Fibroblast of the aortic adventitia (primary cell): ENCODE measurements at regions not wholly inside any gene's neighbourhood (a gene's known extent, or its start where the extent isn't known, plus 50 kb on each side); places are given as distances from the start of the nearest gene placed in this dataset.

Experiments used
- DNase-seq: peaks from one replicate; pipeline ENCODE4 v3.0.0-alpha.2; 2010; ENCODE audit warnings: low read depth
- H3K4me3 ChIP-seq: 2 replicates; pipeline ENCODE4 v1.5.1; 2011; ENCODE audit warnings: low read depth, mild to moderate bottlenecking, control low read depth, low read length, moderate library complexity
- TF ChIP-seq, protein P1 (sequence below): IDR thresholded peaks from 2 replicates; pipeline ENCODE4 v1.5.1; 2011; ENCODE audit warnings: mild to moderate bottlenecking, low read length, control low read depth, inconsistent platforms; ENCODE audit not compliant: insufficient read depth

DNA sequence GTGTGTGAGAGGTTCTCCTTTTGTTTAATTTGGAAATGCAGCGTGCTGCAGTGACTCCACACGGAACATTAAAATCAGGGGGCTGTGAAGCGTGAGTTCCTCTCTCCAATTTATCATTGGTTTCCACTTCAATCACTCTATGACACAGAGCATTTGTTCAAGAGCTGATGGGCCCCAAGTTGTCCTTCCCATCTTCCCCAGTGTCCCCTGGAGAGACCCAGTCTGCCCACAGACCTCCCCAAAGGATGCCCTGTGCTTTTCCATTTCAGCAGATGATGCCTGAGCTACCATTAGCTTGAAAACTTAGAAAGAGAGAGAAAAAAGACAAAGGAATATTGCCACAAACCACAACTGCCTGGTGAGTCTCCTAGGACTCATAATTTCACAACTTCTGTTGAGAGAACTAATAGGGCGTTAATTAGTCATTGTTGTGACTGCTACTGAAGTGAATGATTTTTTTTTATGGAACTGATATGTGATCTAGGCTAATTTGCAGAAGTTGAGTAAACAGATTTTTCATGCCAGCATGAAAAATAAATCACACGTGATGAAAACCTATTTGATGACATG, 772.7 kb downstream of the SEMA5A start:
- TF ChIP-seq, protein P1, sequence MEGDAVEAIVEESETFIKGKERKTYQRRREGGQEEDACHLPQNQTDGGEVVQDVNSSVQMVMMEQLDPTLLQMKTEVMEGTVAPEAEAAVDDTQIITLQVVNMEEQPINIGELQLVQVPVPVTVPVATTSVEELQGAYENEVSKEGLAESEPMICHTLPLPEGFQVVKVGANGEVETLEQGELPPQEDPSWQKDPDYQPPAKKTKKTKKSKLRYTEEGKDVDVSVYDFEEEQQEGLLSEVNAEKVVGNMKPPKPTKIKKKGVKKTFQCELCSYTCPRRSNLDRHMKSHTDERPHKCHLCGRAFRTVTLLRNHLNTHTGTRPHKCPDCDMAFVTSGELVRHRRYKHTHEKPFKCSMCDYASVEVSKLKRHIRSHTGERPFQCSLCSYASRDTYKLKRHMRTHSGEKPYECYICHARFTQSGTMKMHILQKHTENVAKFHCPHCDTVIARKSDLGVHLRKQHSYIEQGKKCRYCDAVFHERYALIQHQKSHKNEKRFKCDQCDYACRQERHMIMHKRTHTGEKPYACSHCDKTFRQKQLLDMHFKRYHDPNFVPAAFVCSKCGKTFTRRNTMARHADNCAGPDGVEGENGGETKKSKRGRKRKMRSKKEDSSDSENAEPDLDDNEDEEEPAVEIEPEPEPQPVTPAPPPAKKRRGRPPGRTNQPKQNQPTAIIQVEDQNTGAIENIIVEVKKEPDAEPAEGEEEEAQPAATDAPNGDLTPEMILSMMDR, result no peak
- DNase-seq, result no peak

DNA sequence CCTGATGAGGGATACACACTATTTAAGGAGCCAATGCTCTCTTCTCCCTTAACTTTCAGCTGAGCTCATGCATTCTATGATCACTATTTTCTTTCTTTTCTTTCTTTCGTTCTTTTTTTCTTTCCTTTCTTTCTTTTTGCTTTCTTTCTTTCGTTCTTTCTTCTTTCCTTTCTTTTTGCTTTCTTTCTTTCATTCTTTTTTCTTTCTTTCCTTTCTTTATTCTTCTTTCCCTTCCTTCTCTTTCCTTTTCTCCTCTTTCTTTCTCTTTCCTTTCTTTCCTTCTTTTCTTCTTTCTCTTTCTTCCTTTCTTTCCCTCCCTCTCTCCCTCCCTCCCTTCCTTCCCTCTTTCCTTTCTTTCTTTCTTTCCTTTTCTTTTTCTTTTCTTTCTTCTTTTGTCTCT, 761.2 kb downstream of the SEMA5A start:
- TF ChIP-seq, protein P1, result no peak
- no peak for DNase-seq
- H3K4me3 ChIP-seq, result no peak overlapping the region

More for the DNA sequence above, 772.7 kb downstream of the SEMA5A start:
- H3K4me3 ChIP-seq, result no peak overlapping the region

DNA sequence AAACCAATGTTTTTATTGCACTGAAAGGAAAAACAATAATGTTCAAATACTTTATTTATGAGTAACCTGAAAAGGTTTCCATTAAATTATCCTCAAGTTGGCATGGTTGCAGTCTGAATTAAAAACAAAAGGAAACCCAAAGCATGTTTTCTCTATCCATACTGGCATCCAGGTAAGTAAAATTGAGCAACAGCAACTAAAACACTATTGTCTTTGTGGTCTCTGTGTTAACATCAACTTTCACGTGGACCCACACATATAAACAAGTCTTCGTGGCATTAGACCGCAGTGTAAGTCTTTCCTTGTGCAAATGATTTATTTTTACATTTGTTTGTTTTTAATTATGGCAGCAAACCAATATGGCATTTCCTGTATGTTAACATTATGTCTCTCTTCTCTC, 757.6 kb downstream of the SEMA5A start:
- TF ChIP-seq, protein P1, result no peak
- H3K4me3 ChIP-seq, result no peak overlapping the region
- no peak for DNase-seq

DNA sequence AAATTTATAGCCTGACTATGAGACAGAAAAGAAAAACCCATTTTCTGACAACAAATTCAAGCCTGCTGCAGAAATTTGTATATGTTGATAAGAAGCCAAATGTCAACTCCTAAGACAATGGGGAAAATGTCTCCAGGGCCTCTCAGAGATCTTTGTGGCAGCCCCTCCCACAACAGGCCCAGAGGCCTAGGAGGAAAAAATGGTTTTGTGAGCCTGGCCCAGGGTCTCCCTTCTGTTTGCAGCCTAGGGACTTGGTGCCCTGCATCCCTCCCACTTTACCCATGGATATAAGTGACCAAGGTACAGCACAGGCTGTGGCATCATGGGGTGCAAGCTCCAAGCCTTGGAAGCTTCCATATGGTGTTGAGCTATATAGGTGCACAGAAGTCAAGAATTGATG, 740.2 kb downstream of the SEMA5A start:
- H3K4me3 ChIP-seq, result no peak overlapping the region
- TF ChIP-seq, protein P1, result no peak
- no peak for DNase-seq

DNA sequence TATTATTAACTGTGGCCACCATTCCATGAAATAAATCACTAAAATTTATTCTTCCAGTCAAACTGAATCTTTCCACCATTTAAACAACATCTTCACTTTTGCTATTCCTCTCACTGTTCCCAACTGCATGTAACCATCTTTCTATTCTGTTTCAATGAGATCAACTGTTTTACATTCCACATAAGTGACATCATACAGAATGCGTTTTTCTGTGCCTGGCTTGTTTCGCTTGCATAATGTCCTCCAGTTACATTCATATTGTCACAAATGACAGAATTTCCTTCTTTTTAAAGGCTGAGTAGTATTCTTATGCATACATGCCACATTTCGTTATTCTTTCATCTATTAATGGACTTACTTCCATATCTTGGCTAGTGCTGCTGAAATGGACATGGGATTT, 738.2 kb downstream of the SEMA5A start:
- TF ChIP-seq, protein P1, result no peak
- DNase-seq, result no peak
- H3K4me3 ChIP-seq, result no peak overlapping the region

DNA sequence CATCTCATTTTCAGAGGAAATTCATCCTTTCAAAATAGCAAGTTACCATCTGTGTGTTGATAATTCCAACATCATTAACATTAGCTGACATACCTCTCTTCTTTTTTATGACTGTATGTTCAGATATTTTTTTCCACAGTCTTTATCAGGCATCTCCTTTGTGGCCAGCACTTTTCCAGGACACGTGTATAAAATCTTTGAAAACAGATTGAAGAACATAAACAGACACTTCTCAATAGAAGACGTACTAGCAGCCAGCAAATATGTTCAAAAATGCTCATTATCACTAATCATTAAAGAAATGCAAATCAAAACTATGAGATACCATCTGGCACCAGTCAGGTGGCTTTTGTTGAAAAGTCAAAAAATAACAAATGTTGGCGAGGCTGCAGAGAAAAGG, 734.3 kb downstream of the SEMA5A start:
- TF ChIP-seq, protein P1, result no peak
- H3K4me3 ChIP-seq, result no peak overlapping the region
- DNase-seq, result no peak

DNA sequence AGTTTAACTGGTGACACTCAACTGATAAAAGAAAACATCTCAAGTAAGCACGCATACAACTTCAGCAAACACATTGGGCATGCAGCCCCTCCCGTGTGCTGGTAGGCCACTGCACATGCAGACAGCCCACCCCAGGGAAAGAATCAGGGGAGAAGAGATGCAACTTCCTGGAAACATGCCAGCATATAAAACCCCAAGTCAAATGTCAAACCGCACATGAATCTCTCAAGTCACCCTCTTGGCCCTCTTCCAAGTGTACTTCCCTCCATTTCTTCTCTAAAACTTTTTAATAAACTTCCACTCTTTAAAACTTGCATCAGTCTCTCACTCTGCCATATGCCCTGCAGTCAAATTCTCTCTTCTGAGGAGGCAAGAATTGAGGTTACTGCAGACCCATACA, 732.7 kb downstream of the SEMA5A start:
- no peak overlapping the region for H3K4me3 ChIP-seq
- DNase-seq, result no peak
- TF ChIP-seq, protein P1, result no peak
